SK-N-SH (cell line): ENCODE measurements at regions not wholly inside any gene's neighbourhood (a gene's known extent, or its start where the extent isn't known, plus 50 kb on each side); places are given as distances from the start of the nearest gene placed in this dataset.

Experiments
- CTCF ChIA-PET: fragments of 300-600, 350-600 bp; formaldehyde crosslinking; extraction: SDS; loops from one replicate; lab custom pipeline; 2021; lab: Yijun Ruan, JAX
- POLR2A ChIA-PET: fragments of 350-600 bp; sonication (Branson Sonifier 250); formaldehyde crosslinking; extraction: SDS; loops from one replicate; lab custom pipeline; 2020; ENCODE audit warnings: antibody characterized with exemption, inconsistent platforms; lab: Yijun Ruan, JAX
- DNase-seq: peaks from one replicate; pipeline ENCODE4 v3.0.0; 2012
- H2AFZ ChIP-seq: fragments of 200-600 bp; sonication (generic); 2 replicates; pipeline ENCODE4 v1.8.1; 2016; ENCODE audit warnings: antibody characterized with exemption, mild to moderate bottlenecking, low read depth
- H3F3A ChIP-seq: fragments of 200-600 bp; sonication (generic); replicated peaks from 2 replicates; pipeline ENCODE3; 2016; ENCODE audit warnings: antibody characterized with exemption, mild to moderate bottlenecking; ENCODE audit not compliant: insufficient read depth
- H3K27ac ChIP-seq, 2 experiments: fragments of 200-500 bp in 1 of 2; fragments of 200-600 bp in 1 of 2; sonication (Bioruptor generic) in 1 of 2; sonication (generic), shearing (Covaris generic) in 1 of 2; 2 replicates each; pipeline versions ENCODE4 v1.5.1 to v1.6.1; 2014 to 2016; ENCODE audit warnings: low read depth in 2 of 2, inconsistent platforms in 1 of 2, low read length in 1 of 2, mild to moderate bottlenecking in 1 of 2, mixed read lengths in 1 of 2
- H3K27me3 ChIP-seq: fragments of 200-600 bp; sonication (generic), shearing (Covaris generic); 2 replicates; pipeline ENCODE4 v1.6.1; 2016; ENCODE audit warnings: mixed run types; ENCODE audit not compliant: insufficient read depth
- H3K36me3 ChIP-seq, 2 experiments: fragments of 200-500 bp in 1 of 2; fragments of 200-600 bp in 1 of 2; sonication (Bioruptor generic) in 1 of 2; sonication (generic) in 1 of 2; replicated peaks in 1 of 2; 2 replicates each; pipeline versions ENCODE3 to v1.5.1; 2014 to 2016; ENCODE audit warnings: low read length in 1 of 2, mild to moderate bottlenecking in 1 of 2; ENCODE audit not compliant: insufficient read depth in 2 of 2, control insufficient read depth in 1 of 2
- H3K4me1 ChIP-seq, 2 experiments: fragments of 200-500 bp in 1 of 2; fragments of 200-600 bp in 1 of 2; sonication (Bioruptor generic) in 1 of 2; sonication (generic), shearing (Covaris generic) in 1 of 2; 2 replicates each; pipeline versions ENCODE4 v1.5.1 to v1.6.1; 2014 to 2016; ENCODE audit warnings: low read depth in 1 of 2, low read length in 1 of 2, mixed run types in 1 of 2; ENCODE audit not compliant: insufficient read depth in 2 of 2, control insufficient read depth in 1 of 2
- H3K4me2 ChIP-seq: fragments of 200-600 bp; sonication (generic), shearing (Covaris generic); 2 replicates; pipeline ENCODE4 v1.6.1; 2017; ENCODE audit warnings: mixed run types
- H3K4me3 ChIP-seq, 2 experiments: fragments of 200-500 bp in 1 of 2; fragments of 200-600 bp in 1 of 2; sonication (Bioruptor generic) in 1 of 2; sonication (generic), shearing (Covaris generic) in 1 of 2; 2 replicates each; pipeline versions ENCODE4 v1.5.1 to v1.8.1; 2014 to 2016; ENCODE audit warnings: low read depth in 2 of 2, inconsistent platforms in 1 of 2, low read length in 1 of 2, mild to moderate bottlenecking in 1 of 2, mixed read lengths in 1 of 2, moderate library complexity in 1 of 2
- H3K79me2 ChIP-seq: fragments of 200-600 bp; sonication (generic); 2 replicates; pipeline ENCODE4 v1.8.1; 2017; ENCODE audit warnings: mild to moderate bottlenecking; ENCODE audit not compliant: insufficient read depth
- H3K9ac ChIP-seq: fragments of 200-600 bp; sonication (generic); 2 replicates; pipeline ENCODE4 v1.6.1; 2017; ENCODE audit warnings: mixed run types
- H3K9me2 ChIP-seq: fragments of 200-600 bp; sonication (generic); 2 replicates; pipeline ENCODE4 v1.6.1; 2017; ENCODE audit warnings: mixed run types
- H3K9me3 ChIP-seq: fragments of 200-600 bp; sonication (generic); 2 replicates; pipeline ENCODE4 v1.6.1; 2017; ENCODE audit warnings: mixed run types, mild to moderate bottlenecking, moderate library complexity
- H4K20me1 ChIP-seq: fragments of 200-600 bp; sonication (generic); 2 replicates; pipeline ENCODE4 v1.6.1; 2017; ENCODE audit warnings: mild to moderate bottlenecking, mixed run types; ENCODE audit not compliant: insufficient read depth
- EP300 ChIP-seq, 2 experiments: IDR thresholded peaks; 2 replicates each; pipeline versions ENCODE4 v1.4.0 to v1.6.1; 2012; ENCODE audit warnings: borderline replicate concordance in 1 of 2, low read depth in 1 of 2, low read length in 1 of 2
- FOSL2 ChIP-seq: IDR thresholded peaks from 2 replicates; pipeline ENCODE4 v1.4.0; 2012; ENCODE audit warnings: low read depth, mild to moderate bottlenecking, moderate library complexity, borderline replicate concordance
- FOXM1 ChIP-seq: IDR thresholded peaks from 2 replicates; pipeline ENCODE4 v1.4.0; 2012; ENCODE audit warnings: low read depth, mild to moderate bottlenecking
- GABPA ChIP-seq: IDR thresholded peaks from 2 replicates; pipeline ENCODE4 v1.4.0; 2012; ENCODE audit warnings: low read depth, mild to moderate bottlenecking
- GATA2 ChIP-seq: sonication (generic); formaldehyde crosslinking; IDR thresholded peaks from 2 replicates; pipeline ENCODE4 v1.5.0; 2020; ENCODE audit warnings: mild to moderate bottlenecking, missing genetic modification reagents
- MXI1 ChIP-seq: IDR thresholded peaks from 2 replicates; pipeline ENCODE4 v1.6.1; 2012; ENCODE audit warnings: mild to moderate bottlenecking, low read depth, low read length, improper control_type of control experiment
- POLR2AphosphoS5 ChIP-seq: IDR thresholded peaks from 2 replicates; pipeline ENCODE4 v1.6.1; 2012; ENCODE audit warnings: low read depth, low read length
- RFX5 ChIP-seq: IDR thresholded peaks from 2 replicates; pipeline ENCODE4 v1.6.1; 2012; ENCODE audit warnings: mild to moderate bottlenecking, improper control_type of control experiment, low read length
- RXRA ChIP-seq: IDR thresholded peaks from 2 replicates; pipeline ENCODE4 v1.4.0; 2012; ENCODE audit warnings: low read depth, mild to moderate bottlenecking, borderline replicate concordance
- SIN3A ChIP-seq: IDR thresholded peaks from 2 replicates; pipeline ENCODE4 v1.6.1; 2012; ENCODE audit warnings: low read depth, mild to moderate bottlenecking, low read length, moderate library complexity, borderline replicate concordance
- SMC3 ChIP-seq: IDR thresholded peaks from 2 replicates; pipeline ENCODE4 v1.6.1; 2012; ENCODE audit warnings: low read depth, low read length, improper control_type of control experiment
- TAF1 ChIP-seq: IDR thresholded peaks from 2 replicates; pipeline ENCODE4 v1.6.1; 2012; ENCODE audit warnings: low read depth, mild to moderate bottlenecking, low read length, moderate library complexity, borderline replicate concordance
- TCF12 ChIP-seq: IDR thresholded peaks from 2 replicates; pipeline ENCODE4 v1.4.0; 2012
- TEAD4 ChIP-seq: IDR thresholded peaks from 2 replicates; pipeline ENCODE4 v1.4.0; 2012; ENCODE audit warnings: mild to moderate bottlenecking, borderline replicate concordance; ENCODE audit not compliant: insufficient read depth
- USF1 ChIP-seq: IDR thresholded peaks from 2 replicates; pipeline ENCODE4 v1.4.0; 2012; ENCODE audit warnings: low read depth, borderline replicate concordance
- USF2 ChIP-seq: fragments of 150-350 bp; IDR thresholded peaks from 2 replicates; pipeline ENCODE4 v1.6.1; 2017; ENCODE audit warnings: antibody characterized with exemption, low read length, low read depth, borderline replicate concordance
- YY1 ChIP-seq: IDR thresholded peaks from 2 replicates; pipeline ENCODE4 v1.4.0; 2012; ENCODE audit warnings: low read depth, mild to moderate bottlenecking
- WGBS: methylation state at CpG from one replicate; pipeline ENCODE4 v1.1.6; 2017; ENCODE audit warnings: low lambda C conversion rate; 5-methylcytosine and 5-hydroxymethylcytosine counted together
- TF ChIP-seq, protein P1 (sequence below): IDR thresholded peaks from 2 replicates; pipeline ENCODE4; 2012
- TF ChIP-seq, protein P2 (sequence below): fragments of 150-350 bp; IDR thresholded peaks from 2 replicates; pipeline ENCODE4 v1.6.1; 2016; ENCODE audit warnings: mild to moderate bottlenecking, low read depth, low read length
- TF ChIP-seq, protein P3 (sequence below): fragments of 200-600 bp; sonication (generic); IDR thresholded peaks from 2 replicates; pipeline ENCODE4 v1.6.1; 2017; ENCODE audit warnings: antibody characterized with exemption, mild to moderate bottlenecking, moderate library complexity

GRCh38 chr6:91464201-91464600 is 877.3 kb upstream of the MAP3K7 start:
- Histone ChIP-seq H3K4me3 (no peak overlapping the region), H3K9me2 (no peaks in the 10 kb centered on the region), H3K9me3 (no peaks in the 10 kb centered on the region), H3K79me2 (no peaks in the 10 kb centered on the region)
- TF ChIP-seq USF2 = no peak
- TF ChIP-seq GABPA = no peak
- TF ChIP-seq, protein P1, sequence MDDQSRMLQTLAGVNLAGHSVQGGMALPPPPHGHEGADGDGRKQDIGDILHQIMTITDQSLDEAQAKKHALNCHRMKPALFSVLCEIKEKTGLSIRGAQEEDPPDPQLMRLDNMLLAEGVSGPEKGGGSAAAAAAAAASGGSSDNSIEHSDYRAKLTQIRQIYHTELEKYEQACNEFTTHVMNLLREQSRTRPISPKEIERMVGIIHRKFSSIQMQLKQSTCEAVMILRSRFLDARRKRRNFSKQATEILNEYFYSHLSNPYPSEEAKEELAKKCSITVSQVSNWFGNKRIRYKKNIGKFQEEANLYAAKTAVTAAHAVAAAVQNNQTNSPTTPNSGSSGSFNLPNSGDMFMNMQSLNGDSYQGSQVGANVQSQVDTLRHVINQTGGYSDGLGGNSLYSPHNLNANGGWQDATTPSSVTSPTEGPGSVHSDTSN = no peak
- TF ChIP-seq RFX5 = no peak
- no peak for TF ChIP-seq USF1
- TF ChIP-seq MXI1 = no peak
- TF ChIP-seq, protein P2, sequence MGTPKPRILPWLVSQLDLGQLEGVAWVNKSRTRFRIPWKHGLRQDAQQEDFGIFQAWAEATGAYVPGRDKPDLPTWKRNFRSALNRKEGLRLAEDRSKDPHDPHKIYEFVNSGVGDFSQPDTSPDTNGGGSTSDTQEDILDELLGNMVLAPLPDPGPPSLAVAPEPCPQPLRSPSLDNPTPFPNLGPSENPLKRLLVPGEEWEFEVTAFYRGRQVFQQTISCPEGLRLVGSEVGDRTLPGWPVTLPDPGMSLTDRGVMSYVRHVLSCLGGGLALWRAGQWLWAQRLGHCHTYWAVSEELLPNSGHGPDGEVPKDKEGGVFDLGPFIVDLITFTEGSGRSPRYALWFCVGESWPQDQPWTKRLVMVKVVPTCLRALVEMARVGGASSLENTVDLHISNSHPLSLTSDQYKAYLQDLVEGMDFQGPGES = no peak
- TF ChIP-seq FOSL2 = no peak
- no peak for TF ChIP-seq RXRA
- TF ChIP-seq YY1 = no peak
- TF ChIP-seq FOXM1 = no peak
- TF ChIP-seq SMC3 = no peak
- no peak for TF ChIP-seq GATA2
- TF ChIP-seq, all 33 proteins: peak for 0
- Histone ChIP-seq H3K36me3 (no peaks in the 10 kb centered on the region), H3K9ac (no peak overlapping the region), H3K4me1 (no peaks in the 10 kb centered on the region), H3K4me2 (no peak overlapping the region), H3F3A (no peaks in the 10 kb centered on the region), H2AFZ (no peak overlapping the region), H3K27me3 (no peaks in the 10 kb centered on the region), H4K20me1 (no peaks in the 10 kb centered on the region), H3K27ac (no peak overlapping the region)
- POLR2A ChIA-PET = no interaction called here
- WGBS = 0% methylated on average over 1 of the region's 1 CpG
- DNase-seq = no peak
- CTCF ChIA-PET = interaction anchor here (1.1 kb wide), 1 partner anchor 21 kb away, joined by 3 read pairs; no protein-coding TSS in a partner anchor

- 2% methylated on average over 2 of the region's 2 CpGs for WGBS
- H3K27ac ChIP-seq = no peak overlapping the region
- no peaks in the 10 kb centered on the region for H3F3A ChIP-seq
- ChIA-PET CTCF (no interaction called here), POLR2A (no interaction called here)
- no peaks in the 10 kb centered on the region for H3K9me2 ChIP-seq
- H3K36me3 ChIP-seq = no peaks in the 10 kb centered on the region
- no peaks in the 10 kb centered on the region for H3K9me3 ChIP-seq
- no peak overlapping the region for H3K4me3 ChIP-seq
- DNase-seq = no peak
- H3K4me1 ChIP-seq = no peaks in the 10 kb centered on the region
- H3K9ac ChIP-seq = no peak overlapping the region
- no peaks in the 10 kb centered on the region for H3K79me2 ChIP-seq
- no peak overlapping the region for H3K4me2 ChIP-seq
- H3K27me3 ChIP-seq = no peaks in the 10 kb centered on the region
- no peaks in the 10 kb centered on the region for H4K20me1 ChIP-seq
- no peak overlapping the region for H2AFZ ChIP-seq
- TF ChIP-seq EP300 (IDR thresholded peaks at IDR 0.05; ENCODE audit: borderline replicate concordance in 1 of 2, low read depth in 1 of 2, low read length in 1 of 2) (no peak), SIN3A (no peak), GATA2 (no peak), TCF12 (no peak), POLR2AphosphoS5 (no peak), TEAD4 (no peak), RFX5 (no peak), RXRA (no peak), TAF1 (no peak)
- TF ChIP-seq, protein P3, sequence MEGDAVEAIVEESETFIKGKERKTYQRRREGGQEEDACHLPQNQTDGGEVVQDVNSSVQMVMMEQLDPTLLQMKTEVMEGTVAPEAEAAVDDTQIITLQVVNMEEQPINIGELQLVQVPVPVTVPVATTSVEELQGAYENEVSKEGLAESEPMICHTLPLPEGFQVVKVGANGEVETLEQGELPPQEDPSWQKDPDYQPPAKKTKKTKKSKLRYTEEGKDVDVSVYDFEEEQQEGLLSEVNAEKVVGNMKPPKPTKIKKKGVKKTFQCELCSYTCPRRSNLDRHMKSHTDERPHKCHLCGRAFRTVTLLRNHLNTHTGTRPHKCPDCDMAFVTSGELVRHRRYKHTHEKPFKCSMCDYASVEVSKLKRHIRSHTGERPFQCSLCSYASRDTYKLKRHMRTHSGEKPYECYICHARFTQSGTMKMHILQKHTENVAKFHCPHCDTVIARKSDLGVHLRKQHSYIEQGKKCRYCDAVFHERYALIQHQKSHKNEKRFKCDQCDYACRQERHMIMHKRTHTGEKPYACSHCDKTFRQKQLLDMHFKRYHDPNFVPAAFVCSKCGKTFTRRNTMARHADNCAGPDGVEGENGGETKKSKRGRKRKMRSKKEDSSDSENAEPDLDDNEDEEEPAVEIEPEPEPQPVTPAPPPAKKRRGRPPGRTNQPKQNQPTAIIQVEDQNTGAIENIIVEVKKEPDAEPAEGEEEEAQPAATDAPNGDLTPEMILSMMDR = no peak
Observed at GRCh38 chr6:91462241-91462640, 875.4 kb upstream of the MAP3K7 start.
